Spleen (tissue), 7 donors: ENCODE measurements at regions not wholly inside any gene's neighbourhood (a gene's known extent, or its start where the extent isn't known, plus 50 kb on each side); places are given as distances from the start of the nearest gene placed in this dataset.

Source experiments
- POLR2AphosphoS5 ChIP-seq, 3 donors: sonication (generic); formaldehyde crosslinking; IDR thresholded peaks; one replicate each; pipeline ENCODE4 v1.5.1; 2017; ENCODE audit warnings: antibody characterized with exemption in 3 of 3
- TF ChIP-seq, protein P1 (sequence below), 11 experiments: fragments of 200-600 bp in 7 of 11; fragments of 450-650 bp in 4 of 11; sonication (generic) in 4 of 11; IDR thresholded peaks in 8 of 11; conservative IDR thresholded peaks in 3 of 11; 1 replicate in 7 of 11; 2 replicates in 4 of 11; pipeline versions ENCODE4 v1.4.0 to v1.8.0; 2016 to 2021; ENCODE audit warnings: antibody characterized with exemption in 11 of 11, inconsistent platforms in 4 of 11, mild to moderate bottlenecking in 1 of 11
- donor health status: DM: no; HTN: no; CAD: no; lungs with moderate emphysema.
- donor health status: DM: no; HTN: no; CAD: no.
- donor health status: DM: no; HTN: no; CAD: no.

DNA sequence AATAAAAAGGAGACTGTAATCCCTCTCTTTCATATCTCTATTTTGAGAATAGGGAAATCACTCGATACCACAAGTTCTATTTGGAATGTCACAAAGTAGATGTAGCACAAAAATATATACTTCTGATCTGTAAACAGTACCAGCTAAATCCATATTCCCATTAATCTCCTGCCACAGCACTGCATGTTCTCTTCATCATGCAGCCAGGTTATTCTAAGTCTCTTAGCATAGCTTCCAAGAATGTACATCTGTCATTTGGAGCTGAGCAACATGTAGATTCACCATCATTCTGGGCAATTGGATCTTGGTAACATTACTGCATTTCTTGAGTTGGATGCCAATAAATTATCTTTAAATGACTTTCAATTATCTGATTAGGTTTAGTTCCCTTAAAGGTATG, 1874.5 kb downstream of the MRPL39 start:
- TF ChIP-seq, protein P1, sequence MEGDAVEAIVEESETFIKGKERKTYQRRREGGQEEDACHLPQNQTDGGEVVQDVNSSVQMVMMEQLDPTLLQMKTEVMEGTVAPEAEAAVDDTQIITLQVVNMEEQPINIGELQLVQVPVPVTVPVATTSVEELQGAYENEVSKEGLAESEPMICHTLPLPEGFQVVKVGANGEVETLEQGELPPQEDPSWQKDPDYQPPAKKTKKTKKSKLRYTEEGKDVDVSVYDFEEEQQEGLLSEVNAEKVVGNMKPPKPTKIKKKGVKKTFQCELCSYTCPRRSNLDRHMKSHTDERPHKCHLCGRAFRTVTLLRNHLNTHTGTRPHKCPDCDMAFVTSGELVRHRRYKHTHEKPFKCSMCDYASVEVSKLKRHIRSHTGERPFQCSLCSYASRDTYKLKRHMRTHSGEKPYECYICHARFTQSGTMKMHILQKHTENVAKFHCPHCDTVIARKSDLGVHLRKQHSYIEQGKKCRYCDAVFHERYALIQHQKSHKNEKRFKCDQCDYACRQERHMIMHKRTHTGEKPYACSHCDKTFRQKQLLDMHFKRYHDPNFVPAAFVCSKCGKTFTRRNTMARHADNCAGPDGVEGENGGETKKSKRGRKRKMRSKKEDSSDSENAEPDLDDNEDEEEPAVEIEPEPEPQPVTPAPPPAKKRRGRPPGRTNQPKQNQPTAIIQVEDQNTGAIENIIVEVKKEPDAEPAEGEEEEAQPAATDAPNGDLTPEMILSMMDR (IDR thresholded peaks at IDR 0.05 in 8 of 11, conservative IDR thresholded peaks at IDR 0.05 in 3 of 11): no peak
- TF ChIP-seq POLR2AphosphoS5 (IDR thresholded peaks at IDR 0.05): no peak
